ENCODE measurements at regions not wholly inside any gene's neighbourhood (a gene's known extent, or its start where the extent isn't known, plus 50 kb on each side); places are given as distances from the start of the nearest gene placed in this dataset.

DNA sequence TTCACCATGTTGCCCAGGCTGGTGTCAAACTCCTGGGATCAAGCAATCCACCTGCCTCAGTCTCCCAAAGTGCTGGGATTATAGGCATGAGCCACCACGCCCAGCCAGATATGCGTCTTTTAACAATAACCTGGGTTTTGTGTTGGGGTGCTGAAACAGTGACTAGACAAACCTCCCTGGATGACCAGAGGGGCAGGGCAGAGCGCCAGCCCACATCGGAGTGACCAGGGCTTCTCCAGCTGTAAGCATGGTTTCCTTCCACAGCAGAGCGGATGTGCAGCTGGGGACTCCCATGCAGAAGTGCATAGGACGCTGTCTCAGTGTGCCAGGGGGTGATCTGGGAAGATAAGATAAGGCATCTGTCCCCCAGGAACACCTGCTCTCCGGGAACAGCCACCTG lies 244.9 kb downstream of the IRX2 start:
- Histone ChIP-seq H2BK5ac (ENCODE audit: low read depth, low read length) (no peak overlapping the region), H3K4me2 (ENCODE audit: insufficient read depth in 1 of 2, low read depth in 2 of 2, low read length in 2 of 2) (no peak overlapping the region), H4K8ac (ENCODE audit: extremely low read depth, insufficient read depth, low read length) (no peak overlapping the region), H3K4me1 (replicated peaks in 1 of 4; ENCODE audit: control insufficient read depth in 3 of 4, insufficient read depth in 4 of 4, low read length in 3 of 4) (peaks cover 0 to 3% (median 0%) of the 10 kb centered on the region in 4 experiments; a peak in 1 of 7 replicates), H2BK20ac (ENCODE audit: low read length) (no peak overlapping the region), H3K56ac (replicated peaks; ENCODE audit: insufficient read length, low read depth, low read length) (no peak overlapping the region), H2AK5ac (ENCODE audit: low read depth, low read length) (no peak overlapping the region), H2BK12ac (ENCODE audit: low read depth, low read length) (no peak overlapping the region), H3K9ac (replicated peaks in 1 of 4; ENCODE audit: extremely low read depth in 1 of 4, low read depth in 3 of 4, low read length in 3 of 4) (no peak overlapping the region), H4K20me1 (replicated peaks in 1 of 2; ENCODE audit: control insufficient read depth in 1 of 2, insufficient read depth in 2 of 2, low read length in 2 of 2) (no peaks in the 10 kb centered on the region), H3K18ac (ENCODE audit: extremely low read depth, low read length) (no peak overlapping the region), H3K4me3 (ENCODE audit: extremely low read depth in 1 of 4, insufficient read depth in 2 of 4, low read depth in 3 of 4, low read length in 4 of 4) (no peak overlapping the region), H3K23ac (ENCODE audit: insufficient read length) (no peak overlapping the region), H4K91ac (replicated peaks; ENCODE audit: insufficient read length, low read length) (no peak overlapping the region), H3K23me2 (ENCODE audit: low read depth, low read length) (no peaks in the 10 kb centered on the region), H3K9me3 (ENCODE audit: insufficient read depth in 2 of 2, low read depth in 1 of 2, low read length in 1 of 2) (peaks cover 3 to 5% of the 10 kb centered on the region in 2 experiments; a peak in 3 of 4 replicates), H3K14ac (ENCODE audit: insufficient read length) (no peak overlapping the region), H2AFZ (ENCODE audit: low read length) (no peak overlapping the region), H3K36me3 (ENCODE audit: control insufficient read depth in 2 of 4, insufficient read depth in 4 of 4, low read length in 3 of 4) (no peaks in the 10 kb centered on the region), H3K79me1 (ENCODE audit: low read depth, low read length) (no peaks in the 10 kb centered on the region), H3K27ac (ENCODE audit: low read depth, low read length) (no peak overlapping the region), H4K5ac (ENCODE audit: insufficient read length, low read depth, low read length) (no peak overlapping the region), H2BK120ac (replicated peaks; ENCODE audit: low read depth, low read length) (no peak overlapping the region), H3K4ac (replicated peaks; ENCODE audit: insufficient read length, low read depth, low read length) (no peak overlapping the region), H2BK15ac (ENCODE audit: low read length) (no peak overlapping the region), H3K79me2 (ENCODE audit: control insufficient read depth in 1 of 2, insufficient read depth in 2 of 2, low read length in 2 of 2) (no peaks in the 10 kb centered on the region), H3K27me3 (replicated peaks in 1 of 4; ENCODE audit: control insufficient read depth in 3 of 4, extremely low read depth in 1 of 4, insufficient read depth in 3 of 4, low read length in 3 of 4) (no peaks in the 10 kb centered on the region)
- ChIA-PET CTCF (ENCODE audit: partially characterized antibody) (interaction anchor here (1.2 to 1.4 kb wide), 2 partner anchors 9 to 32 kb away, joined by 3 read pairs; no protein-coding TSS in a partner anchor), POLR2A (ENCODE audit: partially characterized antibody) (no interaction called here)
- FAIRE-seq = no peak
- DNase-seq (ENCODE audit: low read depth in 1 of 2, low spot score in 2 of 2) = no peak
- TF ChIP-seq, protein P1, sequence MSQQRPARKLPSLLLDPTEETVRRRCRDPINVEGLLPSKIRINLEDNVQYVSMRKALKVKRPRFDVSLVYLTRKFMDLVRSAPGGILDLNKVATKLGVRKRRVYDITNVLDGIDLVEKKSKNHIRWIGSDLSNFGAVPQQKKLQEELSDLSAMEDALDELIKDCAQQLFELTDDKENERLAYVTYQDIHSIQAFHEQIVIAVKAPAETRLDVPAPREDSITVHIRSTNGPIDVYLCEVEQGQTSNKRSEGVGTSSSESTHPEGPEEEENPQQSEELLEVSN (IDR thresholded peaks at IDR 0.05) = no peak
- no peak for TF ChIP-seq SAP30 (IDR thresholded peaks at IDR 0.05; ENCODE audit: insufficient read depth, insufficient replicate concordance, low read length)
- no peak for TF ChIP-seq BACH1 (IDR thresholded peaks at IDR 0.05; ENCODE audit: low read length)
- TF ChIP-seq, protein P2, sequence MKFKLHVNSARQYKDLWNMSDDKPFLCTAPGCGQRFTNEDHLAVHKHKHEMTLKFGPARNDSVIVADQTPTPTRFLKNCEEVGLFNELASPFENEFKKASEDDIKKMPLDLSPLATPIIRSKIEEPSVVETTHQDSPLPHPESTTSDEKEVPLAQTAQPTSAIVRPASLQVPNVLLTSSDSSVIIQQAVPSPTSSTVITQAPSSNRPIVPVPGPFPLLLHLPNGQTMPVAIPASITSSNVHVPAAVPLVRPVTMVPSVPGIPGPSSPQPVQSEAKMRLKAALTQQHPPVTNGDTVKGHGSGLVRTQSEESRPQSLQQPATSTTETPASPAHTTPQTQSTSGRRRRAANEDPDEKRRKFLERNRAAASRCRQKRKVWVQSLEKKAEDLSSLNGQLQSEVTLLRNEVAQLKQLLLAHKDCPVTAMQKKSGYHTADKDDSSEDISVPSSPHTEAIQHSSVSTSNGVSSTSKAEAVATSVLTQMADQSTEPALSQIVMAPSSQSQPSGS (IDR thresholded peaks at IDR 0.05; ENCODE audit: low read length) = no peak
- no peak for TF ChIP-seq HDAC2 (IDR thresholded peaks at IDR 0.05; ENCODE audit: borderline replicate concordance in 1 of 2, low read depth in 2 of 2, low read length in 2 of 2)
- 88% methylated on average over 7 of the region's 7 CpGs; no CpG with 5 or more reads in 1 of the 2 experiments for WGBS, 2 experiments (ENCODE audit: extremely low coverage in 1 of 2, insufficient coverage in 1 of 2, insufficient read length in 1 of 2, insufficient replicate concordance in 2 of 2, low coverage in 1 of 2, low lambda C conversion rate in 2 of 2, missing lambda C conversion rate in 1 of 2)

Measured in H1 (cell line).